ENCODE measurements at regions not wholly inside any gene's neighbourhood (a gene's known extent, or its start where the extent isn't known, plus 50 kb on each side); places are given as distances from the start of the nearest gene placed in this dataset.
"Not testable (repeated sequence)": the region's sequence is repeated elsewhere in the genome, so short reads cannot be mapped to it uniquely, and the experiment has no call there.

DNA sequence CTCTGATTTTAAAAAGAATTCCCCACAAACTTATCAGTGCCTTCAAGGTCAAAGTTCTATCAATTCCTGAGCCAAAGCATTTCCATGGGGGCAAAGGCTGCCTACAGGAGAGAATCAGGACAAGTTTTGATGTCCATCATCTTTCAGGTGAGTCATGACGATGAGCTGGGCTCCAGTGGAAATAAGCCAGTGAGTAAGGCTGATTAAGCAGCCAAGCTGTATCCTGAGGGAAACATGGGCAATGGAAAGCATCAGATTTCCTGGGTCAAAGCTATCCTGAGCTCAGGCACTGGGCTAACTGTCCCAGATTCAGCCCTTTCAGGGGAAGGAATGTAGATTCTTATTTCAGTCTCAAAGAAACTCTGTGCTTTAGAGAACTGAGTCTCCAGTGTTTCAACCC lies 377.4 kb downstream of the CD109 start:
- intact Hi-C loops (cut with DNase I) = no loop called here
- DNase-seq = no peak

DNA sequence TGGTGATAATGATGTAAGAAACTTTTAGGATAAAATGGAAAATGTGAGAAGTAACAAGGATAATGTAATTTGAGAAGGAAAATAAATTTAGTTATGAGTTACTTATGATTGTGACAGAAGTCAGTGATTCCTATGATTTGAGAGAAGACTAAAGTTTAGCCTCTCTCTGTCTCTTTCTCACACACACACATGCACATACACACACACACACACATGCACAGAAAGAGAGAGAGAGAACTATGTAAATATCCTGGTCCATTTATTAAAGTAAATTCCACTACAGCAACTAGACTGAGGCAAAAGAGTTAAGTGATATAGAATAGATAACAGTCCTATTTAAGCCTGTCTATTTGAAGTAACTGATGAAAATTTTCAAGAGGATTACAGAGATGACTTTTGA lies 375.2 kb downstream of the CD109 start:
- no peak for DNase-seq
- intact Hi-C loops (cut with DNase I) = no loop called here

DNA sequence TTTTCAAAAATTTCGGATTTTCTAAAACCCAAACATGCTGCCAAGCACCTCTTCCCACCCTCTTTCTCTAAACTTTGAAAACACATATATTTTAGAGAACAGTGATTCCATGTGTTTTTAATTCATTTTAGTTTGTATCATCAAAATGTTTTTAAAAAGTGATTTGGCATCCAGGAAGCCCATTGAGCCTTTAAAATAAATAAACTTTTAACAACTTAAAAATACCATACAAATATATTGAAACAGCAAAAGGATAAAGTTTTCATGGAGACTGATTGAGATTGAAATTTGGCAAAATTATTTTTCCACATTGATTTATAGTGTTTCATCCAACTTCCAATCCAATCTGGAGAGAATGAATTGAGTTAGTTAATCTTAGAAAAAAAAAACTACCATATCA lies 374.7 kb downstream of the CD109 start:
- intact Hi-C loops (cut with DNase I) = no loop called here
- no peak for DNase-seq

DNA sequence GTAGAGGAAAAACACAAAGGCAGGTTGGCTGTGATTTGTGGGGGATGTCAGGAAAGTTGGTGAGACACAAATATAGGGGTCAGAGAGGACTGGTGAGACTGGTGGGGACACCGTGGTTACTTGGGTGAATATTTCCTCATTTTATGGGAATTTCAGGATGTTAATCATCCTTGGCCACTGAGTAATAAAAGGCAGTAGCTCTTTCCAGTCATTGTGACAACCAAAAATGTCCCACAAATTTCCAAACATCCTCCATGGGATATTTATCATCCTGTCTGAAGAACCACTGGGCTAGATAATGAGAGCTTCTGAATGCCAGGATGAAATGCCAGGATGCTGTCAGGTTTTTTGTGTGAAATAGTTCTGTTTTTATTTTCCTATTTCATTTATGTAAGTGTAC lies 374.1 kb downstream of the CD109 start:
- no peak for DNase-seq

DNA sequence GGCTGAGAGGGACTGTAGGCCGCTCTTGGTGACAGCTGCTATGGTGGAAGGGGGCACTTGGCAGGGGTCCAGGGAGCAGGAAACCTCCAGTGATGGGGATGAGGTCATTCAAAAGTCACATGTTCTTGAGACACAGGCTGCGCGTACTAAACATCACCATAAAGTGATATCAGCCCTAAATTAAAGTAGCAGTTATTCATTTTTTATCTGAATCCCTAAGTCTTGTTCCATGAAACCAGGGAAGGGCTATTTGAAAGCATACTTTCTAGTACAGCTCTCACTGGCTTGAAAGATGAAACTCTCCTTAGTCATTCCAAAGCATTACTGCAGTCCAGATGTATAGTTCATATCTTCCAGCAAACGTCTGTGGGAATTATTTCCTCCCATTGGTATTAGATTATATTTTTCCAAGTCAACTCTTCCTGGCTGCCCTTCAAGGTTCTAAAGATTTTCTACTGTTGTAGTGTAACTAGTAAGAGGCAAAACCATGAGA lies 373.1 kb downstream of the CD109 start:
- intact Hi-C loops (cut with DNase I) = no loop called here
- peak in 1 of 10 donors; percentile 68 for DNase-seq

More for the DNA sequence above, 374.1 kb downstream of the CD109 start:
- intact Hi-C loops (cut with DNase I) = no loop called here

DNA sequence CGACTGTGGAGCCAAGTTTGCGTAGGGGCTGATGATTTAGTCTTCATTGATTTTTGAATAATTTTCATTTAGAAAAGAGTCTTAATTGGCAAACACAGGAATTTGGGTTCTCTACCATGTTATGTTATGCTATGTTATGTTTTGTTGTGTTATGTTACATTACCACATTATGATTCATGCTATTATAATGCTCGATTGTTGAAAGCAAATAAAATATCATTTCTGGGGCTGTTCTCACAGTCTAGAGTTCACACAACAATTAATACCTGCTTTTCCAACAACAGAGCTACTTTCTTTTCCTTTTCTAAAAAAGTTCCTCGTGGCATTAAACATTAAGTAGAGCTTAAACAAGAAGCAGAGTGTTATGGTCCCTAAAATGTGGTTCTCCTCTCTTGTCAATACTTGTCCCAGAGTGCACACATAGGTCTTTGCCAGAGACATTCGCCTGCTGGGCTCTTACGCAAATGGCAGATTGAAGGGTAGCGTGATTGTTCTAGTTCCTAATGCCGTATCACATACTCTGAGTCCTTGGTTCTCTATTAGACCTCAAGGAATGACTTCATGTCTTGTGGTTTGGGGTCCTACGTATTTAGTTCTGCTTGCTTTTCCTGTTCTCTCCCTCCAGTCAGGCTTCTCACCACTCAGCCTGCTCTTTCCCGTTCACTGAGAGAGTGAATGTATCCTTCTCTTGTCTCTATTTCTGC lies 370.3 kb downstream of the CD109 start:
- no peak for DNase-seq
- intact Hi-C loops (cut with DNase I) = no loop called here

DNA sequence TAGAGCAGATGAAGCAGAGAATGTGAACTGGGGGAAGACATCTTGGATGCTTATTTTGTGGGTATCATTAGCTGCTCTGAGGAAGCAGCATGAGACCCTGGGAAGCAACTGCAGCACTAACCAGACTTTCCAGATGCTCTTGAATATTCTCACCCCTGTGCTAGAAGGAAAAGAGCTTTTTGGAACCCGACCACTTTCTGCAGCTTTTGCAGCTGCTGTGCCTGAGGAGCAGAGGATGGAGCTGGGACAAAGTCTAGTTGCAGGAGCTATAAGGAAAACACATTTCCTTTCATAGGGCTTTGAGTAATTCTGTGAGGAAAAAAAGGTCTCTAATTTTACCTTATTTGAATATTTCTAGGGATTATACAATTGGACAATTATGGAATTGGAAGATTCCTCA lies 369.7 kb downstream of the CD109 start:
- intact Hi-C loops (cut with DNase I) = no loop called here
- no peak for DNase-seq

DNA sequence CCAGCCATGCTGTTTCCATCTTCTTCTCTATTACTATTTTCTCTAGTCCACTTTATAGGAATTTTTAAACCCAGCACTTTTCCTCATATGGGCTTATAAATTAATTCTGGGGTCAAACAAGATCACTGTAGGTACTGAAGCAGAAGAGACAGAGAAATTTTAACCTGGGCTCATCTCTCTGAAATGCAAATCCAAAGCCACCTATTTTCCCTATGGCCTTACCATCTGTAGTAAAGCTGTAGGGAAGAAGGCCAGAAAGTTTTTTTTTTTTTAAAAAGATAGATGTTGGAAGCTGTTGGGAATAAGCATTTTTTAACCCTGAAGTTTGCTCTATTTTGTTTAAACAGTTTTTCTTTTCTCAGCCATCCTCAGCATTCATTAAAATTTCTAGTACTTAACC lies 367.4 kb downstream of the CD109 start:
- intact Hi-C loops (cut with DNase I) = no loop called here

DNA sequence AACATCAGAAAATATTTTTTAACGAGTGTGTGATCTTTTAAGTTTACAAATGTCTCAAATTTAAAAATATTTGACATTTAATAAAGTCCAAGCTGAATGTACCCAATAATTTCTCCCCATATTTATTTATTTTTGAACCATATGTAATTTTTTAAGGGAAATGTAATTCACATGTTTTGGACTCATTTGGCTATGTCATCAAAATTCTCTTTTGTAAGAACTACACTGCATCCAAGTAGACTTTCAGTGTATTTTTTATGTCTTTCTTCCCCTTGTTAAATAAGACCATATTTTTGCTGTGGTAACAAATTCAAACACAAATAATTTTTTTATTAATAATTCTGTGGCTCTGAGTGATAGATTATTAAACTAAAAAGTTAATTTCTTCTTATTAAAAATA lies 365.2 kb downstream of the CD109 start:
- intact Hi-C loops (cut with DNase I) = no loop called here
- DNase-seq = no peak

More for the DNA sequence above, 367.4 kb downstream of the CD109 start:
- DNase-seq = no peak

DNA sequence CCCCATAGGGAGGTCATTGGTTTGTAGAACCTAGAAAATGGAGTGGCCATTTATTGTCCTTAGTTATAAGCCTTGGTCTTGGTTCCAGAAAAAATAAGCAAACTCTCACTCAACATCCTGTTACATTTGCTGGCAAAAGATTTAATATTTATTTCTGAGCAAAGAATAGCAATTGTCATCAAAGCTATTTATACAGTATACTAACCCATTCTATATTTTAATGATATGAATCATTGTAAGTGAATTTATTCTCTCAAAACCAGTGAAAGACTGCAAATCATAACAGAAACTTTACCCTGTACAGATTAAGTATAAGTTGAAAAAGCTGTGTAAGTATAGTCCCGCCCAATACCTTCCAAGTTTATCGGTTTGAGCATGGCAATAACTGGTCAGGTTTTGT lies 364.4 kb downstream of the CD109 start:
- intact Hi-C loops (cut with DNase I) = no loop called here
- DNase-seq = no peak

DNA sequence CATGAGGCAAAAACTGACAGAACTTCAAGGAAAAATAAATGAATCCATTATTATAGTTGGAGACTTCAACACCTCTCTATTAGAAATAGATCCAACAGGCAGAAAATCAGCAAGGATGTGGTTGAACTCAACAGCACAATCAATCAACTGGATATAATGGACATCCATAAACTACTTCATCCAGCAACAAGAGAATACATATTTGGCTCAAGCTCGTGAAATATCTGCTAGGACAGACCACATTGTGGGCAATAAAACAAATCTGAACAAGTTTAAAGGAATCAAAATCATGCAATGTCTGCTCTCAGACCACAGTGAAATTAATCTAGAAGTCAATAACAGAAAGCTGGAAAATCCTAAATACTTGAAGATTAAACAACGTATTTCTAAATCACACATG lies 362.6 kb downstream of the CD109 start:
- intact Hi-C loops (cut with DNase I) = no loop called here
- no peak for DNase-seq

DNA sequence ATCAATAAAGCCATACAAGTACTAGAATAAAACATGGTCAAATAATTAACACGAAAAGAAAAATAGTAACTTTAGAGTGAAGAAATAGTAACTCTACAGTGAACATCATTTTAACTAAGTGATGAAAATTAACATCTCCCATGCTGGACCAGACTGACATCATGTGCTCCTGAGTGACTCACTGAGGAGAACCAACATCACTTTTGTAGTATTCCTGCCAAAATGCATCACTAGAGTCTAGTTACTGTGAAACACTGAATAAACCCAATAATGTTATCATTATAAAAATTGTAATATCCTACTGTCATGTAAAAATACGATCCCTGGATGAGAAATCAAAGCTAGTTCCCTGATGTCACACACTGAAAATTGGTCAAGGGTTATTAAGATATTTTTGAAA lies 361.3 kb downstream of the CD109 start:
- intact Hi-C loops (cut with DNase I) = no loop called here
- DNase-seq = no peak

DNA sequence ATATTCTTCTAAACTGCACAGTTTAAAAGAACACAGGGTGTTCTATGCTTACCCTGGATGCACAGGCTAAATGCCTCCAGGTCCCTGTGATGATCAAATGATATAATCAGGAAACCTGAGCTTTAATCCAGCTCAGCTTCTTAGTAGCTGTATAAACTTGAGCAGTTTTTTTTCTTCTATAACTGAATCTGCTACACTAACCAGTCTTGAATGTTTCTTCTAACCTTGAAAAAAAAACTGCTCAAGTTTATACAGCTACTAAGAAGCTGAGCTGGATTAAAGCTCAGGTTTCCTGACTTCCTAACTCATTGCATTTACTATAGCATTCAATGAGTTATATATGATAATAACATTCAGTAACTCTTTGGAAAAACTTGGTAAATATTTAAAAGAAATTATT lies 358.2 kb downstream of the CD109 start:
- intact Hi-C loops (cut with DNase I) = no loop called here
- DNase-seq = no peak

DNA sequence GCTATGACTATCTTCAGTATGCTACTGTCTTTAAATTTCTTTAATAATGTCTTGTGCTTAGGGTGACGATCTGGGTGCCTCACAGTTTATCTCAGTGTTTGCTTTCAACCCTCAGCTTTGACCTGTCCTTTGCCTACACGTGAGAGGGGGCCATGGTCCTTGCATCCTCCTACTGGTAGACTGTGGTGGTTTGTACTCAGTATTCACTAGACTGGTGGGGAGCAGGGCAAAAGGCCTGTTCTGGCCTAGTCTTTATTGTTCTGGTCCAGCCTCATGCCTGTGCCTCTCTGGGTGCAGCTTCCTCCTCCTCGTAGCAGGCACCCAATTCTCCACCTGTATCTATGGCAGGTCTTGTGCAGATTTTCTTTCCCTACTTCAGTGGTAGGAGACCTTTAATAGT lies 354.9 kb downstream of the CD109 start:
- intact Hi-C loops (cut with DNase I) = no loop called here
- no peak for DNase-seq

DNA sequence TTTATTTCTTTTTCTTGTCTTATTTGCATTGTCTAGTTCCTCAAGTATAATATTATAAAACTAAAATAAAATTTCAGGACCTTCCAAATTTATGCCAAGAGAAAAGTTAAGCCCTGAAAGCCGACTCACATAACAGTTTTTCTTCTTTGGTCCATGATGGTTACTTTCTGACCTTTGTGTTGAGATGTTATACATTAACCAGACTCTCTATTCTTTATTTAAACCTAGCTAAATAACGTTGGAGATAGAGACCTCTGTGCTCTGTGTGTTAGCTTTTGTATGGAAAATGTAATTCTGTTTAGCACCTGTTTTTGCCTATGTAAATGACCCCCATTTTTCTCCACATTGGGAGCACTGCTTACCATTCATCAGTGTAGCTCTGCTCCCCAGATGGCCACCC lies 352.4 kb downstream of the CD109 start:
- DNase-seq = no peak
- intact Hi-C loops (cut with DNase I) = no loop called here

DNA sequence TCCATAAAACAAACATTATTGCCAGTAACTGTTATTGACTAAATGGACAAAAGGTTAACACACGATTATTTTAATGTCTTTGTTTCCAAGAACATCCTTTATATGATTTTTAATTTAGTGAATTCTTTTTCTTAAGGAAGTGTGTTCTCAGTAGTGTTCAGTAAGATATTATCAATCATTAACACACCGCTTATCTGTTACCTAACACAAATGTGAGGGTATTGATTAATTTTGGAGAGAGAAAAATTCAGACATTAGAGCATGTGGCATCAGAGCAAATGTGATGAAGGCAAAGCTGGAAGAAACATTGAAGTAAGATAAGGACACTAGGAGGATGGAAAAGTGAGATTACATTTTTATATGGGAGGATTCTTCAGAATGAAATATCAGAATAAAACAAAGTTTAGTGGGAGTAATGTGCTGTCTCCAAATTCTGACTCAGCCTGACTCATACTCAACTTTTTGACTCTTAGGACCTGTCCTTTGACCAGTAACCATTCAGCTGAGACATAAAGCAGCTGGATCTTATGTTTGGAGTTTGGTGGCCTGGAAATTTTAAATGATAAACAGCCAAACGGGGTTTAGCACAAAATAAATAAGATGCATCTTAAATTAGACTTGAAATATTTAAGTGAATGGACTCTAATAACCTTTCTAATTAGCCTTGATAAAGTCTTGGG lies 348.6 kb downstream of the CD109 start:
- intact Hi-C loops (cut with DNase I) = no loop called here
- DNase-seq = no peak

DNA sequence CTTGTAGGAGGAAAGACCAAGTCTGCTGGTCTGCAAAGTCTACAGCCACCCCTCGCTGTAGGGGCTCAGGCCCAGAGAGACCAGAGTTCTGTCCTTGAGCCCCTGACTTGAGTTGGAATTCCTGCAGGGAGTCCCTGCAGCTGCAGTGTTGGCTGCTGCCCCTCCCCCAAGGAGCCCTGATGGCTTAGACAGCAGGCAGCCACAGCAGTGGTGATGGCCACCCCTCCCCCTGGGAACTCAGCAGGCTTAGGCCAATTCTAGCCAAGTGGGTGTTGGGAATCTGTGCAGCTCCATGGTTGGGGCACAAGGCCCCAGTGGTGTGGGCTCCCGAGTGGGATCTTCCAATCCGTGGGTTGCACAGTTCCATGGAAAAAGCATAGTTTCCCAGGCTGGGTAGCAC lies 345.4 kb downstream of the CD109 start:
- DNase-seq = peak in 1 of 10 donors; percentile 57
- intact Hi-C loops (cut with DNase I) = no loop called here

DNA sequence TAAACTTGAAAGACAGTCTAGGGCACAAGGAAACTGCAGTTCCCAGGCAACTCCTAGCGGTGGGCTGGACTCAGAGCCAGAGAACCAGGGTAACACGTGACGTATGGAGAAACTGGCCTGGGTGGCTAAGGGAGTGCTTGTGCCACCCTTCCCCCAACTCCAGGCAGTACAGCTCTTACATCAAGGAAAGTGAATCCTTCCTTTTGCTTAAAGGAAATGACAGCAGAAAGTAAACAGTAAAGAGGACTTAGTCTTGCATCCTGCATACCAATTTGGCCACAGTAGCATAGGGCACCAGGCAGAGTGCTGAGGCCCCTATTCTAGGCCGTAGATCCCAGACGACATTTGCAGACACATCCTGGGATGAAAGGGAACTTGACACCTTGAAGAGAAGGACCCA lies 322.8 kb downstream of the CD109 start:
- intact Hi-C loops (cut with DNase I) = no loop called here
- DNase-seq = no peak

DNA sequence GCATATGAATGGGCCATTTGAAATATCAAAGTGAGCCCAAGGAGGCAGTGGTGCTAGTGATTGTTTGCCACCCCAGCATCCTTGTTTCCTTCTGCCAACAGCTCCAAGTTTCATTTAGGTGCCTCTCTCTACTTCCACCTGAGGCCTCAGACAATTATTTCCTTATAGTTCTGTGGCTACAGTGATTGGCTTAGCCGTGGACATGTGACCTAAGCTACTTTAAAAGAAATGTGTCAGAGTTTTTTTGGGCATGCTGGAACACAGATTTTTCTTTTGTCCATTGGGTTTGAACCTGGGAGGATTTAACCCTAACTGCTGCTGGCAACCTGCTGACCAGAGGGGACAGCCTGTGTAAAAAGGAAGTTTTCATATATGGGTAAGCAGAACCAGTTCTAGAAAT lies 319.4 kb downstream of the CD109 start:
- DNase-seq = no peak
- intact Hi-C loops (cut with DNase I) = no loop called here

DNA sequence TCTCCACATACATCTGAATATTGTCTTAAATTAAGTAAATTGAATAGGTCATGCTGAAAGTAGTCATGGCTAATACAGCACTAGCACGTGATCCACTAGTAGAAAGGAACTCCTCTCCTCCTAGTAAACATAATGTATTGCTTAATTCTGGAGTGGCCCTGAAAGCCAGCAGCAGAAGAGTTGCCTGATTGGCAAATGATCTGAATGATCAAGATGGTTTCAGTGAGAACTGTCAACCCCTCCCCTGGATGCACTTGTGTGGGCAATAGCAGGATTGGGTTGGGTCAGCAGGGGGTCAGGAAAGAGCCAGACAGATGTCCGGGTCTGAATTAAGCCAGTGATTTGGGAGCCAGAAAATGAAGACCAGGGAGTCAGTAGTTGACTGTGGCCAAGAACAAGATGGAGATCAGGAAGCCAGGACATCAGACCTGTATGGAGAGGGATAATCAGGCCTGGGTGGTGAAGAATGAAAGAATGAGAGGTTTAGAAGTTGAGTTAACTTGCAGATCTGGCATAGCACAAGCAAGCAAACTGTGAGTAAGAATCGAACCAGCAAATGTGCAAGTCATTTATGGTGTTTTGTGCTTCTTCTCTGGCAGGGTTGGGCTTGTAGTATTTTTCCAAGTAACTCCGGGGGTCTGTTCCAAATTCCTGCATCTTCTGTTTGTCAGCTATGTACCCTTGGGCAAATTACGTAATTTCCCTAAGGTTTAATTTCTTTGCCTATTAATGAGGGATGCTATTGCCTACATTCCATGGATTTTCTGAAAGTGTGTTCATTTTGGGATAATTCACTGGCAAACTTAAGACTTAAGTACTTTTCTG lies 304.9 kb downstream of the CD109 start:
- intact Hi-C loops (cut with DNase I) = no loop called here
- no peak for DNase-seq

DNA sequence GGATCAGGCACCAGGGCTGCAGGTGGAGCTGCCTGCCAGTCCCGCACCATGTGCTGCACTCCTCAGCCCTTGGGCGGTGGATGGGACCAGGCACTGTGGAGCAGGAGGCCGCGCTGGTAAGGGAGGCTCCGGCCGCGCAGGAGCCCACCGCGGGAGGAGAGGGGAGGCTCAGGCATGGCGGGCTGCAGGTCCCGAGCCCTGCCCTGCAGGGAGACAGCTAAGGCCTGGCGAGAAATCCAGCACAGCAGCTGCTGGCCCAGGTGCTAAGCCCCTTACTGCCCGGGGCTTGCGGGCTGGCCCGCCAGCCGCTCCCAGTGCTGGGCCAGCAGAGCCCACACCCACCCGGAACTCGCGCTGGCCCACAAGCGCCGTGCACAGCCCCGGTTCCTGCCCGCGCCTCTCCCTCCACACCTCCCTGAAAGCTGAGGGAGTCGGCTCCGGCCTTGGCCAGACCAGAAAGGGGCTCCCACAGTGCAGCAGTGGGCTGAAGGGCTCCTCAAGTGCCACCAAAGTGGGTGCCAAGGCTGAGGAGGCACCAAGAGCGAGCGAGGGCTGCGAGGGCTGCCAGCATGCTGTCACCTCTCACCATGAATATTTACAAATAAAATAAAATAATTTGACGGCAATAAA lies 294.7 kb downstream of the CD109 start:
- peak in 3 of 10 donors; percentile 63 to 73 (median 67) for DNase-seq
- intact Hi-C loops (cut with DNase I) = not testable (repeated sequence)
